Right lobe of liver (tissue), 4 donors: ENCODE measurements at regions not wholly inside any gene's neighbourhood (a gene's known extent, or its start where the extent isn't known, plus 50 kb on each side); places are given as distances from the start of the nearest gene placed in this dataset.

Experiments used
- POLR2A ChIP-seq: fragments of 450-650 bp; IDR thresholded peaks from one replicate; pipeline ENCODE4 v1.6.1; 2017; ENCODE audit warnings: antibody characterized with exemption, mild to moderate bottlenecking
- TF ChIP-seq, protein P1 (sequence below), 4 donors: fragments of 200-600 bp in 3 of 4; fragments of 450-650 bp in 1 of 4; IDR thresholded peaks; one replicate each; pipeline versions ENCODE4 v1.5.1 to v1.8.0; 2016 to 2022; ENCODE audit warnings: antibody characterized with exemption in 4 of 4, mild to moderate bottlenecking in 2 of 4
- donor health status: DM: no; HTN: no; CAD: no.
- donor health status: DM: no; HTN: no; CAD: no.
- donor health status: DM: no; HTN: yes; CAD: no.

- no peak for TF ChIP-seq POLR2A
- TF ChIP-seq, protein P1, sequence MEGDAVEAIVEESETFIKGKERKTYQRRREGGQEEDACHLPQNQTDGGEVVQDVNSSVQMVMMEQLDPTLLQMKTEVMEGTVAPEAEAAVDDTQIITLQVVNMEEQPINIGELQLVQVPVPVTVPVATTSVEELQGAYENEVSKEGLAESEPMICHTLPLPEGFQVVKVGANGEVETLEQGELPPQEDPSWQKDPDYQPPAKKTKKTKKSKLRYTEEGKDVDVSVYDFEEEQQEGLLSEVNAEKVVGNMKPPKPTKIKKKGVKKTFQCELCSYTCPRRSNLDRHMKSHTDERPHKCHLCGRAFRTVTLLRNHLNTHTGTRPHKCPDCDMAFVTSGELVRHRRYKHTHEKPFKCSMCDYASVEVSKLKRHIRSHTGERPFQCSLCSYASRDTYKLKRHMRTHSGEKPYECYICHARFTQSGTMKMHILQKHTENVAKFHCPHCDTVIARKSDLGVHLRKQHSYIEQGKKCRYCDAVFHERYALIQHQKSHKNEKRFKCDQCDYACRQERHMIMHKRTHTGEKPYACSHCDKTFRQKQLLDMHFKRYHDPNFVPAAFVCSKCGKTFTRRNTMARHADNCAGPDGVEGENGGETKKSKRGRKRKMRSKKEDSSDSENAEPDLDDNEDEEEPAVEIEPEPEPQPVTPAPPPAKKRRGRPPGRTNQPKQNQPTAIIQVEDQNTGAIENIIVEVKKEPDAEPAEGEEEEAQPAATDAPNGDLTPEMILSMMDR (IDR thresholded peaks at IDR 0.05) = no peak
Observed at GRCh38 chr16:86980644-86981043, 336.5 kb downstream of the C16orf95 start.
